OCI-LY7 (cell line): ENCODE measurements at regions not wholly inside any gene's neighbourhood (a gene's known extent, or its start where the extent isn't known, plus 50 kb on each side); places are given as distances from the start of the nearest gene placed in this dataset.

Experiments
- CTCF ChIP-seq: fragments of 200-600 bp; sonication (generic); conservative IDR thresholded peaks from 2 replicates; pipeline ENCODE4 v1.5.1; 2014; ENCODE audit warnings: mild to moderate bottlenecking, antibody characterized with exemption, low read length, moderate library complexity, mixed read lengths
- EZH2phosphoT487 ChIP-seq: fragments of 200-600 bp; sonication (generic); IDR thresholded peaks from 2 replicates; pipeline ENCODE4 v1.6.1; 2018; ENCODE audit warnings: low read depth, borderline replicate concordance, mild to moderate bottlenecking, mixed run types, antibody characterized with exemption, low read length, moderate library complexity, mixed read lengths

GRCh38 chr6:23031986-23032385 is 462.6 kb downstream of the HDGFL1 start:
- TF ChIP-seq CTCF (no peak), EZH2phosphoT487 (no peak)
